MM.1S (cell line): ENCODE measurements at regions not wholly inside any gene's neighbourhood (a gene's known extent, or its start where the extent isn't known, plus 50 kb on each side); places are given as distances from the start of the nearest gene placed in this dataset.

Source experiments
- CTCF ChIP-seq: fragments of 300-600 bp; sonication (generic); IDR thresholded peaks from 2 replicates; pipeline ENCODE4 v1.5.1; 2016; ENCODE audit warnings: antibody characterized with exemption, low read length, mixed read lengths
- EZH2 ChIP-seq: fragments of 300-600 bp; sonication (generic); optimal IDR thresholded peaks from 2 replicates; pipeline ENCODE3; 2017; ENCODE audit warnings: low read depth, mild to moderate bottlenecking, antibody characterized with exemption, low read length, mixed read lengths

- TF ChIP-seq CTCF: no peak
- TF ChIP-seq EZH2: no peak
Measured at GRCh38 chr14:71654810-71655209, 277.4 kb upstream of the RGS6 start.
